ENCODE measurements at regions not wholly inside any gene's neighbourhood (a gene's known extent, or its start where the extent isn't known, plus 50 kb on each side); places are given as distances from the start of the nearest gene placed in this dataset.

GRCh38 chr19:30107251-30107650 is 165.2 kb downstream of the URI1 start:
- no peak overlapping the region for H3K4me3 Mint-ChIP-seq
- H3K4me3 ChIP-seq (ENCODE audit: low read length) = no peak overlapping the region
- no peaks in the 10 kb centered on the region for H3K27me3 ChIP-seq (ENCODE audit: control insufficient read depth, insufficient read depth, low read length)
- ATAC-seq = no peak
- DNase-seq = no peak
- H3K4me1 Mint-ChIP-seq = no peaks in the 10 kb centered on the region
- no peaks in the 10 kb centered on the region for H3K36me3 Mint-ChIP-seq
- intact Hi-C loops (cut with micrococcal nuclease) = no loop called here
- 42% methylated on average over 12 of the region's 12 CpGs for WGBS (ENCODE audit: insufficient coverage)
- H3K9me3 ChIP-seq (ENCODE audit: control insufficient read depth, insufficient read depth, low read length) = no peaks in the 10 kb centered on the region
- no peaks in the 10 kb centered on the region for H3K9me3 Mint-ChIP-seq
- TF ChIP-seq, protein P1, sequence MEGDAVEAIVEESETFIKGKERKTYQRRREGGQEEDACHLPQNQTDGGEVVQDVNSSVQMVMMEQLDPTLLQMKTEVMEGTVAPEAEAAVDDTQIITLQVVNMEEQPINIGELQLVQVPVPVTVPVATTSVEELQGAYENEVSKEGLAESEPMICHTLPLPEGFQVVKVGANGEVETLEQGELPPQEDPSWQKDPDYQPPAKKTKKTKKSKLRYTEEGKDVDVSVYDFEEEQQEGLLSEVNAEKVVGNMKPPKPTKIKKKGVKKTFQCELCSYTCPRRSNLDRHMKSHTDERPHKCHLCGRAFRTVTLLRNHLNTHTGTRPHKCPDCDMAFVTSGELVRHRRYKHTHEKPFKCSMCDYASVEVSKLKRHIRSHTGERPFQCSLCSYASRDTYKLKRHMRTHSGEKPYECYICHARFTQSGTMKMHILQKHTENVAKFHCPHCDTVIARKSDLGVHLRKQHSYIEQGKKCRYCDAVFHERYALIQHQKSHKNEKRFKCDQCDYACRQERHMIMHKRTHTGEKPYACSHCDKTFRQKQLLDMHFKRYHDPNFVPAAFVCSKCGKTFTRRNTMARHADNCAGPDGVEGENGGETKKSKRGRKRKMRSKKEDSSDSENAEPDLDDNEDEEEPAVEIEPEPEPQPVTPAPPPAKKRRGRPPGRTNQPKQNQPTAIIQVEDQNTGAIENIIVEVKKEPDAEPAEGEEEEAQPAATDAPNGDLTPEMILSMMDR (IDR thresholded peaks at IDR 0.05) = no peak
- no peaks in the 10 kb centered on the region for H3K36me3 ChIP-seq (ENCODE audit: control insufficient read depth, insufficient read depth, low read length)
- peaks cover 4 to 15% of the 10 kb centered on the region in 2 donors for H3K27me3 Mint-ChIP-seq (ENCODE audit: low read depth in 2 of 2)
- H3K27ac ChIP-seq (ENCODE audit: low read length) = no peak overlapping the region
- H3K27ac Mint-ChIP-seq = no peak overlapping the region
- no peaks in the 10 kb centered on the region for H3K4me1 ChIP-seq (ENCODE audit: control insufficient read depth, insufficient read depth, low read length)

- H3K9me3 ChIP-seq (ENCODE audit: control insufficient read depth, insufficient read depth, low read length) = no peaks in the 10 kb centered on the region
- H3K4me3 ChIP-seq (ENCODE audit: low read length) = no peak overlapping the region
- 66% methylated on average over 4 of the region's 5 CpGs for WGBS (ENCODE audit: insufficient coverage)
- H3K27me3 ChIP-seq (ENCODE audit: control insufficient read depth, insufficient read depth, low read length) = no peaks in the 10 kb centered on the region
- Mint-ChIP-seq H3K27ac (no peak overlapping the region), H3K4me1 (no peaks in the 10 kb centered on the region), H3K9me3 (no peaks in the 10 kb centered on the region), H3K4me3 (no peak overlapping the region), H3K27me3 (ENCODE audit: low read depth in 2 of 2) (peaks cover 3 to 15% of the 10 kb centered on the region in 2 donors), H3K36me3 (no peaks in the 10 kb centered on the region)
- ATAC-seq (no peak), DNase-seq (no peak)
- H3K27ac ChIP-seq (ENCODE audit: low read length) = no peak overlapping the region
- H3K36me3 ChIP-seq (ENCODE audit: control insufficient read depth, insufficient read depth, low read length) = no peaks in the 10 kb centered on the region
- TF ChIP-seq, protein P1 (IDR thresholded peaks at IDR 0.05) = no peak
- intact Hi-C loops (cut with micrococcal nuclease) = no loop called here
- H3K4me1 ChIP-seq (ENCODE audit: control insufficient read depth, insufficient read depth, low read length) = no peaks in the 10 kb centered on the region
Observed at GRCh38 chr19:30109565-30109964, 167.5 kb downstream of the URI1 start.

DNA sequence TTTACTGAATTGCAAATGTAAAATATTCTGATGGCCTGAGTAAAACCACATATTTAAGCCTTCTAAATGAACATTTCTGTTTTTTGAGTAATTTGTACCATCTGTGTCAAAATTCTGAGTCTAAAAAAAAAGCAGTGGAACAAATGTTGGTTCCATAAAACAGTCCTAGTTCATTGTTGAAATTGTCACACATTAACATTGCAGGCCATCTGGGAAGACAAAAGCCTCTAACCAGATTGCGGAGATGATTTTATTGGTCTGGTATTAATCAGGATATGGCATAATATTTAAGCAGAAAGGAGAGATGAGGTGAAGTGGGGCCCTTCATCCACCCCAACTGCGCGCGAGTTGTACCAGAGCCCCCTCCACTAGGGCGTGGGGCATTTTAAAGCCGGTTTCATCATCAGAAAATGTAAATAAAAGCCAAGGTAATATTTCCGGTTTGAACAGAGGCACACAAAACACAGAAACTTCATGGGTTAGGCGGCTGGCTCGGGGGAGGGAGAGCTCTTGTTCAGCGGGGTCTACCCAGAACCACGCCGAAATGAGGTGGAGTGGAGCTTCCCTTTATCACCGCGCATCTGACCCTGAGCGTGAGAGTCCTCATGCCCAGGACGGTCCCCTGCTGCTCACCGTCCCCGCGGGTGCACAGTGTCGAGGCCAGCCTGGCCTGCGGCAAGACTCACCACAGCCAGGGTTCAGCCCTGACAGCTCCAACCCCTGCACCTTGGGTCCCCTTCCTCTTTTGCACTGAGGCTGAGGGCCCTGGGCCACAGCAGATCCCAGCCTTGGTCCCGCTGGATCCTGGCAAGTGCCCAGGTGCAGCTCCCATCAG is 169.2 kb downstream of the URI1 start:
- Mint-ChIP-seq H3K4me1 (no peaks in the 10 kb centered on the region), H3K4me3 (no peak overlapping the region), H3K27me3 (ENCODE audit: low read depth in 2 of 2) (peaks cover 2 to 15% of the 10 kb centered on the region in 2 donors), H3K27ac (no peak overlapping the region), H3K36me3 (no peaks in the 10 kb centered on the region), H3K9me3 (no peaks in the 10 kb centered on the region)
- TF ChIP-seq, protein P1 (IDR thresholded peaks at IDR 0.05) = no peak
- Histone ChIP-seq H3K9me3 (ENCODE audit: control insufficient read depth, insufficient read depth, low read length) (no peaks in the 10 kb centered on the region), H3K4me3 (ENCODE audit: low read length) (no peak overlapping the region), H3K27ac (ENCODE audit: low read length) (no peak overlapping the region), H3K4me1 (ENCODE audit: control insufficient read depth, insufficient read depth, low read length) (no peaks in the 10 kb centered on the region), H3K36me3 (ENCODE audit: control insufficient read depth, insufficient read depth, low read length) (no peaks in the 10 kb centered on the region), H3K27me3 (ENCODE audit: control insufficient read depth, insufficient read depth, low read length) (no peaks in the 10 kb centered on the region)
- ATAC-seq = no peak
- intact Hi-C loops (cut with micrococcal nuclease) = no loop called here
- no peak for DNase-seq
- 92% methylated on average over 22 of the region's 22 CpGs for WGBS (ENCODE audit: insufficient coverage)

- H3K9me3 ChIP-seq (ENCODE audit: control insufficient read depth, insufficient read depth, low read length) = no peaks in the 10 kb centered on the region
- H3K27me3 ChIP-seq (ENCODE audit: control insufficient read depth, insufficient read depth, low read length) = no peaks in the 10 kb centered on the region
- H3K4me1 ChIP-seq (ENCODE audit: control insufficient read depth, insufficient read depth, low read length) = no peaks in the 10 kb centered on the region
- intact Hi-C loops (cut with micrococcal nuclease) = no loop called here
- H3K27ac ChIP-seq (ENCODE audit: low read length) = no peak overlapping the region
- H3K27ac Mint-ChIP-seq = no peak overlapping the region
- 89% methylated on average over 9 of the region's 9 CpGs for WGBS (ENCODE audit: insufficient coverage)
- H3K36me3 Mint-ChIP-seq = no peaks in the 10 kb centered on the region
- TF ChIP-seq, protein P1 (IDR thresholded peaks at IDR 0.05) = no peak
- H3K36me3 ChIP-seq (ENCODE audit: control insufficient read depth, insufficient read depth, low read length) = no peaks in the 10 kb centered on the region
- DNase-seq (no peak), ATAC-seq (no peak)
- H3K4me1 Mint-ChIP-seq = no peaks in the 10 kb centered on the region
- H3K27me3 Mint-ChIP-seq (ENCODE audit: low read depth in 2 of 2) = peaks cover 2 to 15% of the 10 kb centered on the region in 2 donors
- H3K4me3 ChIP-seq (ENCODE audit: low read length) = no peak overlapping the region
- no peak overlapping the region for H3K4me3 Mint-ChIP-seq
- H3K9me3 Mint-ChIP-seq = no peaks in the 10 kb centered on the region
Observed at GRCh38 chr19:30112171-30112570, 170.1 kb downstream of the URI1 start.
